Omental fat pad (tissue), 3 donors: ENCODE measurements at regions not wholly inside any gene's neighbourhood (a gene's known extent, or its start where the extent isn't known, plus 50 kb on each side); places are given as distances from the start of the nearest gene placed in this dataset.

ENCODE experiments used
- ATAC-seq: fragments of 150-250 bp; one replicate; pipeline ENCODE4 v1.9.1; 2016; ENCODE audit warnings: mild to moderate bottlenecking, moderate library complexity; ENCODE audit not compliant: low FRiP score
- DNase-seq: peaks from one replicate; pipeline ENCODE4 v3.0.0-alpha.2; 2019; ENCODE audit warnings: low spot score
- TF ChIP-seq, protein P1 (sequence below), 3 donors: fragments of 450-650 bp; IDR thresholded peaks; one replicate each; pipeline ENCODE4 v1.5.1; 2016 to 2017; ENCODE audit warnings: antibody characterized with exemption in 3 of 3, mild to moderate bottlenecking in 3 of 3, moderate library complexity in 2 of 3

DNA sequence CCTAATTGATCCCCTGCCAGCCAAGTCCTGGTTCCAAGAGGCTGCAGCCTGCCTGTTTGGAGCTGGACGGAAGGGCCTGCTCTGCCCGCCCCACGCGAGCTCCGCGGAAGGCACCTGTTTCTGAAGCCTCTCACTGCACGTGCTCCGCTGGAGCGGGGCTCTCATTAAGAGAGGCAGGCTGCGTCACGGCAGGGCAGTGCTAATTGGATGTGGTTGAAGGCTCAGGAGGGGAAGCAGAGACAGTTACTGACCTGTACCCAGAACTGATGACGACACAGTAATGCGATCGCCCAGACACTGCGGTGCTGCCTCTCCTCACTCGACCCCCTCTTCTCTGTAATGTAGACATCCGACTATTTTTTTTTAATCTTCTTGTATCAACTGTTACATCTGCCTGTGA is 411.1 kb upstream of the MGMT start:
- DNase-seq (no peak), ATAC-seq (no peak)
- TF ChIP-seq, protein P1, sequence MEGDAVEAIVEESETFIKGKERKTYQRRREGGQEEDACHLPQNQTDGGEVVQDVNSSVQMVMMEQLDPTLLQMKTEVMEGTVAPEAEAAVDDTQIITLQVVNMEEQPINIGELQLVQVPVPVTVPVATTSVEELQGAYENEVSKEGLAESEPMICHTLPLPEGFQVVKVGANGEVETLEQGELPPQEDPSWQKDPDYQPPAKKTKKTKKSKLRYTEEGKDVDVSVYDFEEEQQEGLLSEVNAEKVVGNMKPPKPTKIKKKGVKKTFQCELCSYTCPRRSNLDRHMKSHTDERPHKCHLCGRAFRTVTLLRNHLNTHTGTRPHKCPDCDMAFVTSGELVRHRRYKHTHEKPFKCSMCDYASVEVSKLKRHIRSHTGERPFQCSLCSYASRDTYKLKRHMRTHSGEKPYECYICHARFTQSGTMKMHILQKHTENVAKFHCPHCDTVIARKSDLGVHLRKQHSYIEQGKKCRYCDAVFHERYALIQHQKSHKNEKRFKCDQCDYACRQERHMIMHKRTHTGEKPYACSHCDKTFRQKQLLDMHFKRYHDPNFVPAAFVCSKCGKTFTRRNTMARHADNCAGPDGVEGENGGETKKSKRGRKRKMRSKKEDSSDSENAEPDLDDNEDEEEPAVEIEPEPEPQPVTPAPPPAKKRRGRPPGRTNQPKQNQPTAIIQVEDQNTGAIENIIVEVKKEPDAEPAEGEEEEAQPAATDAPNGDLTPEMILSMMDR (IDR thresholded peaks at IDR 0.05): no peak

DNA sequence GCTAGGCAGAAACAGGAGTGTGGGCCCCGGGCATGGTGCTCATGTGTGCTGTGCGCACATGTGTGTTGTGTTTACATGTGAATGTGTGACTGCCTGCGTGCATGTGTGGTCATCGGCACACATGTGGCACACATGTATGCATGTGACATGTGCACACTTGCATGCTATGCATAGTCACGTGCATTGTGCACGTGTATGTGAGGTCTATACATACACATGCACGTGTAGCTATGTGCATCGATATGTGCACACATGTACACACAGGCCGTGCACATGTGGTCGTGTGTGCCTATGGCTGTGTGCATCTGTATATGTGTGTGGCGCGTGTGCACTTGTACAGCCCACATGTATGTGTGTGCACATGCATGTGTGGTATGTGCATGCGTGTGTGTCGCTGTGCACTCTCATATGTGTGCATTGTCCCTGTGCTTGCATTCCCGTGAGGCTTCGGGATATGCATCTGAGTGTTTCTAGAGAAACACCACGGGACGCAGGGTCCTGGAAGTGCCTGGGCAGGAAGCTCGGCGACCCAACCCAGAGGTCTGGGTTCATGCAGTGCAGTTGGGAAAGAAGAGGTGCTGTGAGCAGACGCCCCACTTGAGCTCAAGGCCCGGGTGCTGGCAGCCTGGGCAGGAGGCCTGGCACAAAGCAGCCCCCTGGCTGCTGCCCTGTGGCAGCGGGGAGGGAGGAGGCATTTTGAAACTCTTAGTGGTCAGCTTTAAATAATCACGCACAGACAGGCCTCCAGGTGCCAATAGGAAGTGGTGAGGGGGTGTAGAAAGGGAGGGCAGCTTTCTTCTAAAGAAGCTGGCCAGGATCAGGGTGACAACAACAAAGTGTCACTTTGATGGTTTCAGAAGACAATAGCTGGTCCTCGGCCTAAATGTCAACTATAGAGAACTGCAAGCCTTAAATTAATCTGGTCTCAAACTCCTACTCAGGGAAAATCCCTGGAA is 410.0 kb upstream of the MGMT start:
- no peak for DNase-seq
- ATAC-seq: no peak
- TF ChIP-seq, protein P1 (IDR thresholded peaks at IDR 0.05): no peak

DNA sequence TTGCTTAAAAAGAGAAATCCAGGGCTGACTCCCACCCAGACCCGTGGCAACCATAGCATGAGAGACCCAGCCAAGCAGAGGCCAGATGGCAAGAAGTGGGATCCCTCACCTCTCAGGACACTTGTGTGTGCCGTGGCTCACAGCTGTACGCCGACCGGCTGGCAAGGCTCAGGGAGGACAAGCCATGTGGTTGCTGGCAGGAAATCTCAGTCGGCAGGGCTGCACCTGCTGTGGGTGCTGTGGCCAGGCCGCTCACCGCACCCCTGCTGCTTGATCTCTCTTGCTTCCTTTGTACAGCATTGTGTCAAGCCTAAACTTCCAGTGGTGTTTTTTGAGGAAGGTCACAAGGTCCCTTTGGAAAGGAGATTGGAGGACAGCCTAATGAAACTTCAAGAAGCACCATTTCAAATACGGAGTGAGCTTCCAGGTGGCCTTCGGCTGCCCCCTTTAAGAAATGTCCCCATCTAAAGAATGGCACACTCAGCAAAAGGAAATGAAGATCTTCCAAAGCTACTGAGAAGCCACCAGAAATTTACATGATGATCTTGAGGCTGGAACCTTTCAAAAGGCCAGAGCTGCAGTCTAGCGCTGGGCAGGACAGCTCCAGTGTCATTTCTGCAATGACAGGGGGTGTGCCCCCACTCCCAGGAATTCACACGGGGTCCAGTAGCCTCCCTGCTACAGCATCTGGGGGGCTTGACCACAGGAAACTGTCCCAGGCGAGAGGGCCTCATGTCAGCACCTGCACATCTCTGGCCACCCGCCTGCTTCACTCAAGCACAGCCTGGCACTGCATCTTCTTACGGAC is 409.0 kb upstream of the MGMT start:
- TF ChIP-seq, protein P1 (IDR thresholded peaks at IDR 0.05): no peak
- no peak for ATAC-seq
- DNase-seq: no peak

DNA sequence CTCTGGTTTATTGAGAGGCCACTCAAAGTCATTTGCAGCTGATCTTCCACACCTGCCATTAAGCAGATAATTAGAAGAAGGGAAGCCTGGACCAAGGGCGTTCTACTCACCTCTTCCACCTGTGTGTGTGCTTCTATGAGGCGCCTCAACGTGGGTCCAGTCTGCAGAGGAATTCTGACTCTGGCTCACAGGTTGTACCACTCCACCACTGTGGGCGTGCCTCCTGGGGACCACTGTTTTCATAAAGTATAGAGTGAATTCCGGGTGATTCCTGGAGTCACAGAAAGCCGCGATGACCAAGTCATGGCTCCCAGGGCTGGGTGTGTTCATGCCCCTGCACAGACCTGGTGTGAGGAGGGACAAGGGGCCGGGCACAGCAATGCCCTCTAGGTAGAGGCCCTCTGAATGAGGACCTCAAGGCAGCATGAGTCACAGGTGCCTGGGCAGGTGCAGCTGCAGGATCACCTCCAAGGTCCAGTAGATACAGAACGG is 408.3 kb upstream of the MGMT start:
- ATAC-seq (no peak), DNase-seq (no peak)
- TF ChIP-seq, protein P1 (IDR thresholded peaks at IDR 0.05): no peak

DNA sequence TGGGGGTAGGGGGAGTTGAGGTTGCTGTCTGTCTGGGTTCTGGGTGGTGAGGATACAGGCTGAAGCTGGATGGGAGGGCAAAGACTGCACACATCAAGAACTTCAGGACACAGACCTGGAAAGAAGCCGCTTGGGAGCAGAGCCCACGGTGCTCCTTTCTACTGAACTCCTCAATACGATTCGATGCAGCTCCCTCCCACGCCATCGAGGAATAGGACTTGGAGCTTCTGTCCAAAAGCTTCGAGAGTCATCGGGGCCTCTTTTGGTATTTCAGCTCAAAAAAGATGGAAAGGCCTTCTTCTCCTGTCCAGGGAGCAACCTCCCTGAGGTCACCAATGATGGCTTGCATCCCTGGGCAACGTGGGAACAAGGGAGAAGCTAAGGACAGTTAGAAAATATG is 407.1 kb upstream of the MGMT start:
- TF ChIP-seq, protein P1 (IDR thresholded peaks at IDR 0.05): no peak
- ATAC-seq: no peak
- DNase-seq: no peak

DNA sequence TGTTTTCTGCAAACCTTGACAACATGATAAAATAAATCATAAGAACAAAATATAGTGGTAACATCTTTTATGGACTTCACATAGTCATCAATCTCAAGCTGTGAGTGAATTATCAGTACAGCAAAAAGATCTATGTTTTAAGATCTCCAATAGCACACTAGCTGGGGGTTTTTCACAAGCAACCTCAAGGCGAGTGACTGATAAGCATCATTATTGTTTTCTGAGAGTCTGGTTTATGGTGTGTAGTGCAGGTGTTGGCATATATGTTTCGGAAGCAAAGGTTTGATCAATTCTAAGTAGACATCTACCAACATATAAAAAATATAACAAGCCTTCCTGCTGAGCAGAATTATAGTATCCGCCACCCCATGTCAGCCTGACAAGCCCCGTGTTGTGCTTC is 403.8 kb upstream of the MGMT start:
- DNase-seq: no peak
- TF ChIP-seq, protein P1 (IDR thresholded peaks at IDR 0.05): no peak

More for the DNA sequence above, 403.8 kb upstream of the MGMT start:
- ATAC-seq: no peak
